ENCODE measurements at regions not wholly inside any gene's neighbourhood (a gene's known extent, or its start where the extent isn't known, plus 50 kb on each side); places are given as distances from the start of the nearest gene placed in this dataset.

DNA sequence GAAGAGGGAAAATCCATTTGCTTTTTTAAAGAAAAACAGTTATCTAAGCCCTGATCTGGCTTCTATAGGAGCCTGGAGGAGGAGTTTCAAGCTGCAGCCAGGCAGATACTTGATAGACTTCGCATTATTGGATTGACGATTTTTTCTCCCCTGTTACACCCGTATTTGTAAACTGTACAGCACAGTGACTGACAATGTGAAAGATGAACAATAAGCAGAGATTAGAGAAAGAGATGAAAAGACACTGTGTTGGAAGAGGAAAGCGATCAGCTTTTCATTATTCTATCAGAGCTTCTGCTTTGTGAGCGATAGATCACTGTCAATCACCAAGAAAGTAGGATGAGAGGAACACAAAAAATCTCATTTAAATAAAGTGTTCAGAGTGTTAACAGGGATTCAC is 639.2 kb downstream of the TLL1 start:
- no peak overlapping the region for H3K4me3 ChIP-seq
- in situ Hi-C loops (cut with MboI; ENCODE audit: low pct_ligation_motif_present in 1 of 4, low pct_unique_long_range_greater_than_20kb in 1 of 4, low sequenced_read_pairs in 3 of 4) = no loop called here
- H3K36me3 ChIP-seq = no peaks in the 10 kb centered on the region
- intact Hi-C loops (cut with DNase I; ENCODE audit: low total_unique reads) = no loop called here
- H3K4me1 ChIP-seq = no peaks in the 10 kb centered on the region
- H3K27ac ChIP-seq = no peak overlapping the region
- H3K9me3 ChIP-seq = no peaks in the 10 kb centered on the region
- 79 to 83% methylated on average over 5 of the region's 5 CpGs for WGBS, 2 donors (ENCODE audit: low coverage in 1 of 2)
- H3K27me3 ChIP-seq = no peaks in the 10 kb centered on the region
- TF ChIP-seq POLR2AphosphoS5 (IDR thresholded peaks at IDR 0.05) (no peak), CTCF (IDR thresholded peaks at IDR 0.05) (no peak), POLR2A (IDR thresholded peaks at IDR 0.05) (no peak), EP300 (IDR thresholded peaks at IDR 0.05; ENCODE audit: low read depth) (no peak)
- DNase-seq = no peak

DNA sequence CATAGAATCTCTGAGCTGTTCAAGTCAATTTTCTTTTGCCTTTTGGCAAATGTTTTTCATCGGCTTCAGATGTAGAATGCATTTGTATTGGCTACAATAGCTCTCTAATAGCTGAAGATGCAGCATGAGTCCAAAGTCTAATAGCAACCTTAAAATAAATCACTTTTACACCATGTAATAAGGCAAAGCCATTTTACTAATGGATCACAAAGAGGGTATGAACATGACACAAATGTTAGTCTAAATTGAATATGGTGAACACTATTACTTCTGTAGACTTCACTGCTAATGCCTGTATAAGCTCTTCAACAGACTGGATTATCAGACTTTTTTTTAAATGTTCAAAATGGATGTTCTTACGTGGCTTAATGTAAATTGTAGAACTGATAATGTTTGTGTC is 645.3 kb downstream of the TLL1 start:
- H3K9me3 ChIP-seq = no peaks in the 10 kb centered on the region
- no peak overlapping the region for H3K27ac ChIP-seq
- no peak for DNase-seq
- H3K36me3 ChIP-seq = no peaks in the 10 kb centered on the region
- H3K4me1 ChIP-seq = no peaks in the 10 kb centered on the region
- TF ChIP-seq EP300 (IDR thresholded peaks at IDR 0.05; ENCODE audit: low read depth) = no peak
- no peak for TF ChIP-seq POLR2A (IDR thresholded peaks at IDR 0.05)
- TF ChIP-seq POLR2AphosphoS5 (IDR thresholded peaks at IDR 0.05) = no peak
- TF ChIP-seq CTCF (IDR thresholded peaks at IDR 0.05) = no peak
- H3K27me3 ChIP-seq = no peaks in the 10 kb centered on the region
- 74 to 87% methylated on average over 2 of the region's 2 CpGs for WGBS, 2 donors (ENCODE audit: low coverage in 1 of 2)
- no peak overlapping the region for H3K4me3 ChIP-seq
- in situ Hi-C loops (cut with MboI; ENCODE audit: low pct_ligation_motif_present in 1 of 4, low pct_unique_long_range_greater_than_20kb in 1 of 4, low sequenced_read_pairs in 3 of 4) = no loop called here
- intact Hi-C loops (cut with DNase I; ENCODE audit: low total_unique reads) = no loop called here

- H3K27ac ChIP-seq = no peak overlapping the region
- no peaks in the 10 kb centered on the region for H3K4me1 ChIP-seq
- 24 to 41% methylated on average over 3 of the region's 3 CpGs for WGBS, 2 donors (ENCODE audit: low coverage in 1 of 2)
- no peaks in the 10 kb centered on the region for H3K27me3 ChIP-seq
- DNase-seq = no peak
- no peak for TF ChIP-seq EP300 (IDR thresholded peaks at IDR 0.05; ENCODE audit: low read depth)
- no peak for TF ChIP-seq CTCF (IDR thresholded peaks at IDR 0.05)
- no peak for TF ChIP-seq POLR2AphosphoS5 (IDR thresholded peaks at IDR 0.05)
- TF ChIP-seq POLR2A (IDR thresholded peaks at IDR 0.05) = no peak
- in situ Hi-C loops (cut with MboI; ENCODE audit: low pct_ligation_motif_present in 1 of 4, low pct_unique_long_range_greater_than_20kb in 1 of 4, low sequenced_read_pairs in 3 of 4) = no loop called here
- no peaks in the 10 kb centered on the region for H3K36me3 ChIP-seq
- H3K9me3 ChIP-seq = no peaks in the 10 kb centered on the region
- no peak overlapping the region for H3K4me3 ChIP-seq
- intact Hi-C loops (cut with DNase I; ENCODE audit: low total_unique reads) = no loop called here
Measured at GRCh38 chr4:166518776-166519175, 645.7 kb downstream of the TLL1 start.

- in situ Hi-C loops (cut with MboI; ENCODE audit: low pct_ligation_motif_present in 1 of 4, low pct_unique_long_range_greater_than_20kb in 1 of 4, low sequenced_read_pairs in 3 of 4) = no loop called here
- Histone ChIP-seq H3K27me3 (no peaks in the 10 kb centered on the region), H3K9me3 (no peaks in the 10 kb centered on the region), H3K4me1 (no peaks in the 10 kb centered on the region), H3K4me3 (no peak overlapping the region), H3K36me3 (no peaks in the 10 kb centered on the region), H3K27ac (no peak overlapping the region)
- intact Hi-C loops (cut with DNase I; ENCODE audit: low total_unique reads) = no loop called here
- TF ChIP-seq POLR2A (IDR thresholded peaks at IDR 0.05) = no peak
- no peak for TF ChIP-seq CTCF (IDR thresholded peaks at IDR 0.05)
- no peak for TF ChIP-seq EP300 (IDR thresholded peaks at IDR 0.05; ENCODE audit: low read depth)
- no peak for TF ChIP-seq POLR2AphosphoS5 (IDR thresholded peaks at IDR 0.05)
- 85 to 87% methylated on average over 5 of the region's 5 CpGs for WGBS, 2 donors (ENCODE audit: low coverage in 1 of 2)
- DNase-seq = no peak
Measured at GRCh38 chr4:166519774-166520173, 646.7 kb downstream of the TLL1 start.
